ENCODE measurements at regions not wholly inside any gene's neighbourhood (a gene's known extent, or its start where the extent isn't known, plus 50 kb on each side); places are given as distances from the start of the nearest gene placed in this dataset.
A peak's percentile ranks its signal among the peaks of the same experiment; 100 is the strongest.

GRCh38 chr3:161640181-161640580 is 143.6 kb downstream of the OTOL1 start:
- Histone ChIP-seq H3K4me3 (ENCODE audit: low read depth, low read length, poor library complexity, severe bottlenecking) (no peak overlapping the region), H3K4me1 (ENCODE audit: insufficient read depth, low read length, poor library complexity, severe bottlenecking) (no peaks in the 10 kb centered on the region), H3K27me3 (replicated peaks; ENCODE audit: insufficient read depth, low read depth, low read length, poor library complexity) (no peaks in the 10 kb centered on the region), H3K9me3 (ENCODE audit: low read depth, low read length, poor library complexity, severe bottlenecking) (no peaks in the 10 kb centered on the region), H3K36me3 (ENCODE audit: insufficient read depth, low read length, poor library complexity, severe bottlenecking) (no peaks in the 10 kb centered on the region), H3K27ac (ENCODE audit: low read depth, low read length, poor library complexity, severe bottlenecking) (no peak overlapping the region)
- ChIA-PET POLR2A (ENCODE audit: low non-redundant PET) (no interaction called here), CTCF (no interaction called here)
- no TSS peak for BruUV-seq (replicated peaks)
- intact Hi-C loops (cut with micrococcal nuclease; ENCODE audit: unreplicated experiment): no loop called here
- no peak for DNase-seq (ENCODE audit: low spot score)
- TF ChIP-seq EZH2 (IDR thresholded peaks at IDR 0.05; ENCODE audit: borderline replicate concordance, low read depth, low read length, poor library complexity, severe bottlenecking) (no peak), CTCF (conservative IDR thresholded peaks at IDR 0.05; ENCODE audit: low read depth, low read length) (no peak)

- intact Hi-C loops (cut with micrococcal nuclease; ENCODE audit: unreplicated experiment): no loop called here
- Histone ChIP-seq H3K4me3 (ENCODE audit: low read depth, low read length, poor library complexity, severe bottlenecking) (no peak overlapping the region), H3K4me1 (ENCODE audit: insufficient read depth, low read length, poor library complexity, severe bottlenecking) (no peaks in the 10 kb centered on the region), H3K27me3 (replicated peaks; ENCODE audit: insufficient read depth, low read depth, low read length, poor library complexity) (no peaks in the 10 kb centered on the region), H3K36me3 (ENCODE audit: insufficient read depth, low read length, poor library complexity, severe bottlenecking) (no peaks in the 10 kb centered on the region), H3K27ac (ENCODE audit: low read depth, low read length, poor library complexity, severe bottlenecking) (no peak overlapping the region), H3K9me3 (ENCODE audit: low read depth, low read length, poor library complexity, severe bottlenecking) (no peaks in the 10 kb centered on the region)
- ChIA-PET CTCF (no interaction called here), POLR2A (ENCODE audit: low non-redundant PET) (no interaction called here)
- no TSS peak for BruUV-seq (replicated peaks)
- no peak for DNase-seq (ENCODE audit: low spot score)
- TF ChIP-seq CTCF (conservative IDR thresholded peaks at IDR 0.05; ENCODE audit: low read depth, low read length): no peak
- no peak for TF ChIP-seq EZH2 (IDR thresholded peaks at IDR 0.05; ENCODE audit: borderline replicate concordance, low read depth, low read length, poor library complexity, severe bottlenecking)
Measured at GRCh38 chr3:161641287-161641686, 144.7 kb downstream of the OTOL1 start.

GRCh38 chr3:161644891-161645635 is 148.5 kb downstream of the OTOL1 start:
- H3K27me3 ChIP-seq (replicated peaks; ENCODE audit: insufficient read depth, low read depth, low read length, poor library complexity): no peaks in the 10 kb centered on the region
- TF ChIP-seq CTCF (conservative IDR thresholded peaks at IDR 0.05; ENCODE audit: low read depth, low read length) (no peak), EZH2 (IDR thresholded peaks at IDR 0.05; ENCODE audit: borderline replicate concordance, low read depth, low read length, poor library complexity, severe bottlenecking) (no peak)
- no TSS peak for BruUV-seq (replicated peaks)
- intact Hi-C loops (cut with micrococcal nuclease; ENCODE audit: unreplicated experiment): no loop called here
- ChIA-PET POLR2A (ENCODE audit: low non-redundant PET) (no interaction called here), CTCF (no interaction called here)
- H3K9me3 ChIP-seq (ENCODE audit: low read depth, low read length, poor library complexity, severe bottlenecking): no peaks in the 10 kb centered on the region
- peaks cover 5% of the 10 kb centered on the region for H3K4me1 ChIP-seq (ENCODE audit: insufficient read depth, low read length, poor library complexity, severe bottlenecking)
- peak; percentile 4 for DNase-seq (ENCODE audit: low spot score)
- H3K4me3 ChIP-seq (ENCODE audit: low read depth, low read length, poor library complexity, severe bottlenecking): no peak overlapping the region
- H3K36me3 ChIP-seq (ENCODE audit: insufficient read depth, low read length, poor library complexity, severe bottlenecking): no peaks in the 10 kb centered on the region
- H3K27ac ChIP-seq (ENCODE audit: low read depth, low read length, poor library complexity, severe bottlenecking): no peak overlapping the region

All from A673 (cell line).